GM12878 (cell line): ENCODE measurements at regions not wholly inside any gene's neighbourhood (a gene's known extent, or its start where the extent isn't known, plus 50 kb on each side); places are given as distances from the start of the nearest gene placed in this dataset.
"Not testable (repeated sequence)": the region's sequence is repeated elsewhere in the genome, so short reads cannot be mapped to it uniquely, and the experiment has no call there.

Experiments used
- ATAC-seq: fragments of 200-7000 bp; cut with Tn5 transposase; 3 replicates; pipeline ENCODE4 v1.9.1; 2020; ENCODE audit warnings: mild to moderate bottlenecking, moderate library complexity
- BruUV-seq: library from RNA; stranded (reverse); fragments of 400-500 nt; replicated peaks from 2 replicates; lab custom pipeline; 2021; lab: Mats Ljungman, UMichigan
- CTCF ChIA-PET: fragments of 300-600 bp; sonication (Branson Sonifier 250); formaldehyde crosslinking; extraction: SDS; loops from one replicate; lab custom pipeline; 2021; ENCODE audit warnings: inconsistent platforms; lab: Yijun Ruan, JAX
- POLR2A ChIA-PET: fragments of 350-600 bp; formaldehyde crosslinking; extraction: SDS; loops from one replicate; lab custom pipeline; 2021; ENCODE audit warnings: inconsistent platforms; lab: Charles Lee
- RAD21 ChIA-PET: fragments of 300-600 bp; sonication (Branson Sonifier 250); formaldehyde crosslinking; loops from one replicate; lab custom pipeline; 2023; ENCODE audit warnings: antibody characterized with exemption; ENCODE audit not compliant: unreplicated experiment; lab: Charles Lee
- SMC1A ChIA-PET: fragments of 300-600 bp; sonication (Branson Sonifier 250); formaldehyde crosslinking; loops from one replicate; lab custom pipeline; 2023; ENCODE audit not compliant: unreplicated experiment, uncharacterized antibody; lab: Charles Lee
- DNase-seq: peaks from one replicate; pipeline ENCODE4 v3.0.0-alpha.2; 2011; ENCODE audit warnings: low read depth, low spot score
- FAIRE-seq: peaks from 3 replicates; lab custom pipeline; 2011; peaks lifted over from hg19 to GRCh38; lab: Jason Lieb, UNC
- H2AFZ ChIP-seq: 2 replicates; pipeline ENCODE4 v1.6.0; 2011; ENCODE audit warnings: low read depth, low read length, control low read depth; ENCODE audit not compliant: control insufficient read depth
- H3K27ac ChIP-seq: 2 replicates; pipeline ENCODE4 v1.5.1; 2011; ENCODE audit warnings: control low read depth; ENCODE audit not compliant: control insufficient read depth, insufficient read depth
- H3K27me3 ChIP-seq, 2 experiments: replicated peaks in 1 of 2; 2 replicates each; pipeline versions ENCODE4 v1.6.0 to v1.6.1; 2011; ENCODE audit warnings: low read length in 1 of 2; ENCODE audit not compliant: control insufficient read depth in 2 of 2, insufficient read depth in 2 of 2
- H3K36me3 ChIP-seq, 2 experiments: 2 replicates each; pipeline ENCODE4 v1.5.1; 2011; ENCODE audit warnings: low read length in 1 of 2; ENCODE audit not compliant: control insufficient read depth in 2 of 2, insufficient read depth in 2 of 2
- H3K4me1 ChIP-seq: 2 replicates; pipeline ENCODE4 v1.6.1; 2011; ENCODE audit warnings: mild to moderate bottlenecking, low read length, moderate library complexity, mixed read lengths; ENCODE audit not compliant: control insufficient read depth, insufficient read depth
- H3K4me2 ChIP-seq: 2 replicates; pipeline ENCODE4 v1.6.0; 2011; ENCODE audit warnings: control low read depth; ENCODE audit not compliant: control insufficient read depth, insufficient read depth
- H3K4me3 ChIP-seq: fragments of 200-600 bp; sonication (generic); 2 replicates; pipeline ENCODE4 v1.5.1; 2016
- H3K79me2 ChIP-seq: 2 replicates; pipeline ENCODE4 v1.6.0; 2011; ENCODE audit warnings: low read length; ENCODE audit not compliant: control insufficient read depth, insufficient read depth
- H3K9ac ChIP-seq: 2 replicates; pipeline ENCODE4 v1.8.0; 2011; ENCODE audit warnings: low read length, control low read depth, mixed read lengths; ENCODE audit not compliant: control insufficient read depth, insufficient read depth
- H3K9me3 ChIP-seq: replicated peaks from 3 replicates; pipeline ENCODE4 v1.5.1; 2011; ENCODE audit warnings: mild to moderate bottlenecking, low read length; ENCODE audit not compliant: control insufficient read depth, insufficient read depth
- H4K20me1 ChIP-seq: 2 replicates; pipeline ENCODE4 v1.6.0; 2011; ENCODE audit not compliant: control insufficient read depth, insufficient read depth
- ASH2L ChIP-seq: fragments of 300-600, 200-600 bp; sonication (generic); IDR thresholded peaks from 2 replicates; pipeline ENCODE4 v1.6.1; 2017; ENCODE audit warnings: low read depth, mild to moderate bottlenecking, borderline replicate concordance
- BACH1 ChIP-seq: fragments of 450-650 bp; IDR thresholded peaks from 2 replicates; pipeline ENCODE4 v1.6.1; 2017; ENCODE audit warnings: mild to moderate bottlenecking, borderline replicate concordance
- CBFB ChIP-seq: IDR thresholded peaks from 2 replicates; pipeline ENCODE4 v1.6.1; 2016; ENCODE audit warnings: antibody characterized with exemption, low read depth
- CHD1 ChIP-seq: IDR thresholded peaks from 2 replicates; pipeline ENCODE4 v1.6.1; 2012; ENCODE audit warnings: low read depth, low read length, improper control_type of control experiment
- EGR1 ChIP-seq, 2 experiments: IDR thresholded peaks; 1 replicate in 1 of 2; 2 replicates in 1 of 2; pipeline ENCODE4 v1.6.1; 2011 to 2012; ENCODE audit warnings: low read depth in 2 of 2, low read length in 2 of 2, borderline replicate concordance in 1 of 2, mild to moderate bottlenecking in 1 of 2, moderate library complexity in 1 of 2
- IKZF1 ChIP-seq: fragments of 450-650 bp; conservative IDR thresholded peaks from 2 replicates; pipeline ENCODE4 v1.6.1; 2017; ENCODE audit warnings: antibody characterized with exemption, mild to moderate bottlenecking
- JUND ChIP-seq: IDR thresholded peaks from 2 replicates; pipeline ENCODE4 v1.6.1; 2012; ENCODE audit warnings: low read depth, mild to moderate bottlenecking, low read length, improper control_type of control experiment, moderate library complexity
- MLLT1 ChIP-seq: fragments of 450-650 bp; IDR thresholded peaks from 2 replicates; pipeline ENCODE4 v1.6.1; 2016; ENCODE audit warnings: mild to moderate bottlenecking
- RUNX3 ChIP-seq: IDR thresholded peaks from 2 replicates; pipeline ENCODE4 v1.6.1; 2012; ENCODE audit warnings: low read length, inconsistent platforms
- SIN3A ChIP-seq: IDR thresholded peaks from 2 replicates; pipeline ENCODE4 v1.6.1; 2012; ENCODE audit warnings: low read depth, low read length, improper control_type of control experiment
- WGBS: methylation state at CpG from one replicate; pipeline ENCODE4 v1.1.6; 2016; ENCODE audit warnings: low lambda C conversion rate; ENCODE audit not compliant: insufficient replicate concordance, insufficient coverage; ENCODE audit errors: missing lambda C conversion rate; 5-methylcytosine and 5-hydroxymethylcytosine counted together
- in situ Hi-C: fragments of 300-500 bp; cut with MboI; formaldehyde crosslinking; loops from 9 replicates; pipeline ENCODE4 v1.14.3; 2018; ENCODE audit warnings: mixed read lengths
- intact Hi-C: fragments of 100-400 bp; cut with micrococcal nuclease; formaldehyde crosslinking; loops from one replicate; pipeline ENCODE4 v1.14.2; 2022; ENCODE audit not compliant: unreplicated experiment
- TF ChIP-seq, protein P1 (sequence below): IDR thresholded peaks from 2 replicates; pipeline ENCODE4 v1.6.1; 2012; ENCODE audit warnings: low read depth, low read length, improper control_type of control experiment

GRCh38 chr7:16369855-16370254 lies 51.5 kb downstream of the CRPPA start:
- FAIRE-seq = no peak
- CTCF ChIA-PET = no interaction called here
- intact Hi-C loops (no loop called here), in situ Hi-C loops (no loop called here)
- BruUV-seq = no TSS peak
- POLR2A ChIA-PET = no interaction called here
- ATAC-seq = no peak; the same call in 2 of the 3 replicates
- no peak for DNase-seq
- H3K4me3 ChIP-seq = no peak overlapping the region
- H3K4me2 ChIP-seq = no peak overlapping the region
- no peaks in the 10 kb centered on the region for H3K27me3 ChIP-seq
- no peaks in the 10 kb centered on the region for H3K79me2 ChIP-seq
- H4K20me1 ChIP-seq = no peaks in the 10 kb centered on the region
- no peaks in the 10 kb centered on the region for H3K4me1 ChIP-seq
- no peak overlapping the region for H2AFZ ChIP-seq
- H3K27ac ChIP-seq = no peak overlapping the region
- RAD21 ChIA-PET = no interaction called here
- no peaks in the 10 kb centered on the region for H3K9me3 ChIP-seq
- H3K36me3 ChIP-seq = no peaks in the 10 kb centered on the region
- TF ChIP-seq, protein P1, sequence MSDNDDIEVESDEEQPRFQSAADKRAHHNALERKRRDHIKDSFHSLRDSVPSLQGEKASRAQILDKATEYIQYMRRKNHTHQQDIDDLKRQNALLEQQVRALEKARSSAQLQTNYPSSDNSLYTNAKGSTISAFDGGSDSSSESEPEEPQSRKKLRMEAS = no peak
- TF ChIP-seq SIN3A = no peak
- no peak for TF ChIP-seq JUND
- no peak for TF ChIP-seq MLLT1
- TF ChIP-seq BACH1 = no peak
- TF ChIP-seq CHD1 = no peak
- no peak for TF ChIP-seq RUNX3
- TF ChIP-seq CBFB = no peak
- no peak for TF ChIP-seq ASH2L
- no peak for TF ChIP-seq EGR1 (IDR thresholded peaks at IDR 0.05; ENCODE audit: borderline replicate concordance in 1 of 2, low read depth in 2 of 2, low read length in 2 of 2)
- no peak for TF ChIP-seq IKZF1
- TF ChIP-seq, all 136 proteins: peak for 0
- SMC1A ChIA-PET = no interaction called here
- H3K9ac ChIP-seq = no peak overlapping the region

- RAD21 ChIA-PET, H3K9me3 ChIP-seq, FAIRE-seq, H3K36me3 ChIP-seq, H3K4me1 ChIP-seq, BruUV-seq, H4K20me1 ChIP-seq, H3K9ac ChIP-seq, DNase-seq, H3K79me2 ChIP-seq, intact Hi-C loops, H3K27me3 ChIP-seq, POLR2A ChIA-PET, CTCF ChIA-PET, H3K27ac ChIP-seq, in situ Hi-C loops, H3K4me2 ChIP-seq, H3K4me3 ChIP-seq, SMC1A ChIA-PET, H2AFZ ChIP-seq: not testable (repeated sequence)
- WGBS = 20% methylated on average over 2 of the region's 2 CpGs
- peak; percentile 32 for ATAC-seq
Observed at GRCh38 chr7:16369309-16369708, 52.0 kb downstream of the CRPPA start.
